ENCODE measurements at regions not wholly inside any gene's neighbourhood (a gene's known extent, or its start where the extent isn't known, plus 50 kb on each side); places are given as distances from the start of the nearest gene placed in this dataset.
A peak's percentile ranks its signal among the peaks of the same experiment; 100 is the strongest.
"Not testable (repeated sequence)": the region's sequence is repeated elsewhere in the genome, so short reads cannot be mapped to it uniquely, and the experiment has no call there.

DNA sequence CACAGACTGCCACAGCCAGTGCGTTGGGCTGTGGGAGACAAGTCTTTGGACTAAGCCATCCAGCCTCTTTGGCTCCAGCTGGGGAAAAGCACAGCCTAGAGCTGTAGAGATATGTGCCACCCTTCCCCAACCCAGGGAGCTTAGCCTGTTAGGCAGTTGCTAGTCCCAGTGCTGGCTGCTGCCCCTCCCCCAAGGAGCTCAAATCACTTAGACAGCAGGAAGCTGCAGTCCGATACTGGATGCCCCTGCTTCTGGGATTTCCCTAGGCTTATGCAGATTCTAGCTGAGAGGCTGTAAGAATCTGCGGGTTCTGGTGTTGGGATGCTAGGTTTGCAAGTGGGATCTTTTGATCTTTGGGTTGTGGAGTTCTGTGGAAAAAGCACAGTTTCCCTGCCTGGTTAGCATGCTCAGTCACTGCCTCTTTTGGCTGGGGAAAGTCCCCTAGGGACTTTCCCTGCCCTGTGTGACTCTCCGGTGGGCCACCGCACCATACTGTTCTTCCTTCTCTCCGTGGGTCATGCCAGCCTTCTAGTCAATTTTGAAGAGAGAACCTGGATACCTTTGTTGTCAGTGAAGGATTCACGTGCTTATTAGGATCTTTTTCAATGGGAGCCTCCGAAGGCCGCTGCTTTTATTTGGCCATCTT lies 792.0 kb downstream of the KCNA4 start:
- no peak for DNase-seq

DNA sequence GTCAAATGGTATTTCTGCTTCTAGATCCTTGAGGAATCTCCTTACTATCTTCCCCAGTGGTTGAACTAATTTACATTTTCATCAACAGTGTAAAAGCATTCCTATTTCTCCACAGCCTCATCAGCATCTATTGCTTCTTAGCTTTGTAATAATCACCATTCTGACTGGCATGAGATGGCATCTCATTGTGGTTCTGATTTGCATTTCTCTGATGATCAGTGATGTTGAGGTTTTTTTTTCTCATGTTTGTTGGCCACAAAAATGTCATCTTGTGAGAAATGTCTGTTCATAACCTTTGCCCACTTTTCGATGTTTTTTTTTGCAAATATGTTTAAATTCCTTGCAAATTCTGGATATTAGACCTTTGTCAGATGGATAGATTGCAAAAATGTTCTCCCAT lies 797.3 kb downstream of the KCNA4 start:
- DNase-seq, result not testable (repeated sequence)

DNA sequence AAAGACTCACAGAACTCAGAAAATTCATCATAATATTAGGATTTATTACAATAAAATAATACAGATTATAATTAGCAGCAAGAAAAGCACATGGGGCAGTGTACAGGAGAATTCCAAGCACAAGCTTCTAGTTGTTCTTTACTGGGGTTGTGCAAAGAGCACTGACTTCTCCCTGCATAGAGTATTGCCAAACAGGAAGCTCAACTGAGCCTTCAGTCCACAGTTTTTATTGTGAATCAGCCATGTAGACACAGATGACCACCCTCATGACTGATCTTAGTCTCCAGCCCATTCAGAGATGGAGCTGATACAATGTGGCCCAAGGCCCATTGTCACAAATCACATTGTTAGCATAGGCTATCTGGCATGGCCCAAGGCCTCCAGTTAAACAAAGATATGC lies 798.9 kb downstream of the KCNA4 start:
- DNase-seq, result no peak

DNA sequence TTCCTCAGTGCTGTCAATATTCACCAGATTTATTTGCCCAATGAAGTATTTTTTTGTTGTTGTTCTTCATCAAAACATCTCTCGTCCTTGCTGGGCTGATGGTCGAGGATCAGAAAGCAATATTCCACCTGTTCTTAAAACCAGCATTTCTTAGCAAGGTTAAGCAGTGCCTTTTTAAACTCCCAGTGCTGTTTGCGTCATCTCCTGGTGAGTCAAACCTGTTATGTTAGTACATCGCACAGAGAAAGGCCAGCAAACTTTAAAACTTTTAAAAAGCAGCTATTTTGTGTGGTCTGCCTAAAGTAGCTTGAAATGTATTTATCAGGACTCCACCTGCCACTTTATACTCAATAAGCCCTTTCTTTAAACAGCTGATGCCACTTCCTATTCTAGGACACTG lies 802.0 kb downstream of the KCNA4 start:
- no peak for DNase-seq

DNA sequence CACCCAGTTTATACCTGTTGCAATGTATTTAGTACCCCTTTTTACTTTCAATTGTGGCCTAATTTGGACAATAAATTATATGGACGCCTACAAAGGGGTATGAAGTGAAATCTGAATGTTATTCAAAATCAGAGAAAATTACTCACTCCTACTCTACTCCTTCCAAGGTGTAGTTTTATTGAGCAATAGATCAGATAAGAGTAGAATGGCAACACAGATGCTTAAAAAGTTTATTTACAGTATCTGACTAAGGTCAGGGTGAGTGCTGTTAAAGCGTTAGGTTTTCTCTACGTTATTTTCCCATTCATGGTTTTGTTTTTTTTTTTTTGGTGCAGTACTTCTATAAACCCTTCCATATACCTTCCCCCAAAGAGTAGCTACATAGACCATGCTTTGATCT lies 805.6 kb downstream of the KCNA4 start:
- DNase-seq, result no peak

DNA sequence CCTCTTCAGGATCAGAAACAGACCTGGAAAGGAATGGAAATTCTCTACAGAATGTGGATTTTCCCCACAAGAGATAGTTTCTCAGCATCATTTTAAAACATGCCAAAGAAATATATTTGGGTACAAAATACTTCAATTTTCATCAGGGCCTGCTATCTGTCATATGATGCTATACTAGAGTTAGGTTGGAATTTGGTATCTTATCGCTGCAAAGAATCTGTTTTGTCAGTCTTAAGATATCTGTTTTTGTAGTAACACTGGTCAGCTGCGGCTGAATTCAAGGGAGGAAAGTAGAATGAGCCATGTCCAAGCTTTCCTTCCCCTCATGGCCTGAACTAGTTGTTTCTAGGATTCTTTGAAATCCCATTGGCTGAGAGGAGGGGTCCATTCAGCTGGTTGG lies 806.4 kb downstream of the KCNA4 start:
- DNase-seq, result no peak

DNA sequence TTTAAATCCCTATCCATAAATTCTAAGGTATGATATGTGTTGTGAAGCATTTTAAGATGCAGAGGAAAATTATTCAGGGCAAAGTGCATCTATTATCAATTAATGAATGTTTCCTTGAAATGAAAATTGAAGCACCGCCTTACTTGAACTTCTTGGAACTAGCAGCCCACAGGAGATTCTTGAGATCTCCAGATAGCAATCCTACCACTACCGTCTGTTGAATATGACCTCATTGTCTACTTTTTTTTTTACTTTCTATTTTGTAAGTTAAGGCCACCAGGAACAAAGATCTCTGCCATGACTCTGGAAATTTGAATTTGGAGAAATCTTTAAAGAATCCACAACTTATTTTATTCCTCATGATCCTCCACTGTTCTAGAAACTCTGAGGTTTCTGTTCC lies 808.7 kb downstream of the KCNA4 start:
- no peak for DNase-seq

DNA sequence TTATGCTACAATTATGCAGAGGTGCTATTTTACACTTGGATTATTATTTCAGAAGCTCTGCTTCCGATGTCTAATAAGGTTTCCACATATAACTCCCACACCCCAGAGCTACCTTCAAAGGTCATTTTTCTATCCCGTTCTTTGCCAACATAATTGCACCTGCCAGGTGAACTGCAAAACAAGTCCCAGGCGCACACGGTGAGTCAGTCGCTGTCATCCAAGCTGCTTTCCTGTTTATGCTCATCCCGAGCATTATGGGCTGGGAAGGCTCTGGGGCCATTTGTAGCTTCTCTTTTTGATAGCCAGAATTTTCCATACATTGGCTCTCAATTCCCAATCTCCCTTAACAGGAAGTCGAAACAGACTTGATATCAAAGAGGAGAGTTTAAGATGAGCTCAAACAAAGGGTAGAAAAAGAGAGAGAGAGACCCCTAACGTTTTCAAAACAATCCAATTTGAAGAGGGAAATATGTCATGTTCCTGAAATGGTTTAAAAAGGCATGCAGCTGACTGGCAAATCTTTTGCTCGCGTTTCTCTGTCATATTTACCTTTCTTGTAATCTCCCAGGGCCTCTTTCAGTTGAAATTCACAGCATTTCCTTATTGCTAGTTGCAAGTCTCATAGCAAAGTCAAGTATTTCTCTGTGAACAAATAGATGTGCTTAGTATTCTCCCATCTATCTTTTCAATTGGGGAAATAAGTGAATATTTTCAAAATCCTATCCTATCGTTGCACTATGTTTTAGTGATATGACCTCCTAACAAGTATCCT lies 815.9 kb downstream of the KCNA4 start:
- DNase-seq, result no peak

DNA sequence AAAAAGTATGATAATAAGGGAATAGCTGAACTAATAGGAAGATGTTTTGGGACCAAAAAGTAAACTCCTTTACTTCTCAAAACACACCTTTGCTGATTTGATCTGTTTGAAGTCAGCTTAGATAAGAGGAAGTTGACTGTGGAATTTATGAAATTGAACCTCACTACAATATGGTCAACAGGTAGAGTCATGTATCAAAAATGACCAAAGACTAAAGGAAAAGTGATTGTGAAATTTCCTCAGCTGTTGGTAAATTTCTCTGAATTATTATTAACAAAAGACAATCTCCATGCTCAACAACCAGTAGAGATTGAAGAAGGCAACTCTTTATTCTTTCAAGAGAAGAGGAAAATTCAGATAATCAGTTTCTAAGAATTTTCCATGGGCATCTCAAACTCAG lies 826.5 kb downstream of the KCNA4 start:
- no peak for DNase-seq

DNA sequence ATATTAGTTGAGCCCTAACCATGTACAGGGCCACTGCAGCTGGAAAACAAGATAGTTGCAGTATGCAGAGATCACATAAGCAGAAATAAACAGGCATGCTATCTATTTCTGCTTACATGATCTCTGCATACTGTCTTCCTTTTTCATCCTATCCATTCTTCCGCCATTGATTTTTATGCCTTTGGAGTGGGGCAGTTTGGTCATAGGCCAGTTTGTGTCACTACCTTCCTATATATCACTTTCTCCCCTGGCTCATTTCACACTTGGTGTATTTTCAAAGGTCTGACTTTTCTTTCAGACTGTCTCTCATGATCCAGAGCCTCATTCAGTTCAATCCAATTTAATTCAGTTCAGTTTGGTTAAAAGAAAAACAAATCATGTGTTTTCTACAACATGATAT lies 829.6 kb downstream of the KCNA4 start:
- no peak for DNase-seq

DNA sequence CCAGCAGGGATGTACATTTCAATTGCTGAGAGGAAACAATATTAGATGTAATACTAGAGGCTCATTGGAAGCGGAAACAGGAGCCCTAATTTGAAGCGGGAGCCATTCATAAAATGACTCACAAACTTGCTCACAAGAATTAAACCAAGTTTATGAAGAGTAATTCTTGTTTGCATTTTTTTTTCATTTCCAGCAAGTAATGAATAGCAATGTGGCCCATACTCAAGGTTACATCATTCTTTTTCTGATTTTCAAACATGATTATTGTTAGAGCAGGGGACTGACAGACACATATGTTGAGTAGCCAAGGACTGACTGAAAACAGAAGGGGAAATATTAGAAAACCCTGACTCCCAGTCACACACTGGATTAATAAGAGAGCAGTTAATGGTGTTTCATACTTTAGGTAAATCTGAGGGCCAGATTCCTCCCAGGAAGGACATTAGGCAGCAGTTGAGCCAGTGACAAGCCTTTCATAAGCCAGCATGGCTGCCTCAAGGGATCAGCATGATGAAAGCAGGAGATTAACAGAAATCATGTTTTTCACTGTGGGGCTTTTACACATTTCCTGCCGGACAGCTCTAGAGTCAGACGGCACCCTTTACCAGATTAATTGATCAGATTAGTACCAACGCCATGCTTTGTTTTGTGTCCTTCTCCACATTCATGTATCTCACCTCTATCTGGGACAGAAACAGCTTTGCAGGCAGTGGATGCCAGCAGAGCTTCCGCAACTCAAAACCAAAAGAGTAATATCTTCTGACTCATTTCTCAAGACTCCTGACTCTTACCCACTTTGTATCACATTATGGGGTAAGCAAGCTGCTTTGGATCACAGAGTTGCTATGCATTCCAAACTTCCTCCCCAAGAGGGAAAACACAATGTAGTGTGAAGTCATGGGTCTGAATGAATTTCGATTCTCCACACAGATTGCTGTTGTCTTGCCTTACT lies 831.6 kb downstream of the KCNA4 start:
- DNase-seq, result no peak

DNA sequence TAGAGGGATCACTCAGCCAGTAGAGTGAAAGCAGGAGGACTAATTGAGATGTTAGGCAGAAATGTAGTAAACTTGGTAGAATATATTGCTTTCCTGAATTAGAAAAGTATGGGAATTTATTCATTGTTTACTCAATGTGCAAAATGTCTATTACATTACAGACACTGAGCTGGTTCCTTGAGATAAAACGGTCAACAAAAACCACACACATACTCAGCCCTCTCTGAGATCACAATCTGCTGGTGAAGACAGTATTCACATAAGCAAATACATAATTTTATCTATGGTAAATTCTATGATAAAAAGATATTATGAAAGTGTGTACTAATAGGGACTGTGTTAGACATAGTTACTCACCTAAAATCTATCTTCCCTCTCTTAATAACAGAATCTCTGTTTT lies 833.5 kb downstream of the KCNA4 start:
- no peak for DNase-seq

DNA sequence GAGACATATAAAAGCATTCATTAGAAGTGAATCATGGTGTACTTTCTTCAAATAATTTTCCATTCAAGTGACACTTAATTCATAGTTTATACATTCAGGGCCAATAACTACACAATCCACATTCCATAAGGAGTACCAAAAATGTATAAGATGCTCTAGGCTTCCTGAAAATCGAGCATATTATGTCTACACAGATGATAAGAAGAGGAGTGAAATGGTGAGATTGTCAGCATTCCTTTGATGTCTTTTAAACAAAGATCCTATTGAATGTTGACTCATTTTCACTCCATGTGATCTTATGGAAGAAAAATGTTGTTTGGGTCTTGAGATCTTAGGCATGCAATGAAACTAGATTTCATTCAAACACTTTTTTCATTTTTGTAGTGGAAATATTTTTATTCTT lies 843.2 kb downstream of the KCNA4 start:
- DNase-seq, result no peak

DNA sequence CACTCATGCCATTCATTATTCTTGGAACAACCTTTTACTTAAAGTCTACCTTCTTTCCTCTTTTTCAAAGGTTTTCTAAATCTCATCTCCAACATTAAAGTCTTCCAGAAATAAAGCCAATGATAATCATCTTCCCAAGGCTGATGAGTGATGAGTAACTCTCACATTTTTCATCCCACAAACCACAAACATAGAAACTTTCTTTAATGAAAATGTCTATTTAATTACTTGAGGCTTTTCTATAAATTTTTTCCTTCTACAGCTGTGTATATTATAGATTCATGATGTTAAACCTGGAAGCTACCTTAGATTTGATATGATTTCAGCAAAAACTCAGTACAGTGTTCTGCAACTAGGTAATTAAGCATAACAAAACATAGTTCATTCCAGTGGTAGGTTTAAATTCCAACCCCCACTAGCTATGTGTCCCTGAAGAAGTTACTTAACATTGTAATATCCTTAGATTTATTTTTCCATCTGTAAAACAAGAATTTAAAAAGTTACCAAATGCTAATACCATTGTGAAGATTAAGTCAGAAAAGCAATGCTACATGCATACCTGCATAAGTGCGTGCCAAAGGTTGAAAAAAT lies 845.4 kb downstream of the KCNA4 start:
- DNase-seq, result no peak

DNA sequence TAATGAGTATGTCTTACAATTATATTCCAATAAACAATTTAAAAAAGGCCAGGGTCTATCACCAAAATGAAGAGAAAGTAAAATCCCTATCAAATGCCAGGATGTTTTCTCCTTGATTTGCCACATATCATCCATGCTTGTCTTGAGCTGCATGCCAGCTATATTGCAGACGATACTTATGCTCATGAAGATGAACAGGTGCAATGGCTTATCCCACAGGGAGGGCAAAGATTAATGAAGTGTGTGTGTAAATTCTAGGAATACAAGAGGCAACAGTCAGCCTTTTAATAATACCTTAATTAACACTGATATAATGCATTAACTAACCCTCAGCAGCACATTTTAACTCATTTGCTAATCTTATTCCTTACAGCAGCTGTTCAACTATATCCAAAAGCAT lies 850.5 kb downstream of the KCNA4 start:
- DNase-seq, result no peak

DNA sequence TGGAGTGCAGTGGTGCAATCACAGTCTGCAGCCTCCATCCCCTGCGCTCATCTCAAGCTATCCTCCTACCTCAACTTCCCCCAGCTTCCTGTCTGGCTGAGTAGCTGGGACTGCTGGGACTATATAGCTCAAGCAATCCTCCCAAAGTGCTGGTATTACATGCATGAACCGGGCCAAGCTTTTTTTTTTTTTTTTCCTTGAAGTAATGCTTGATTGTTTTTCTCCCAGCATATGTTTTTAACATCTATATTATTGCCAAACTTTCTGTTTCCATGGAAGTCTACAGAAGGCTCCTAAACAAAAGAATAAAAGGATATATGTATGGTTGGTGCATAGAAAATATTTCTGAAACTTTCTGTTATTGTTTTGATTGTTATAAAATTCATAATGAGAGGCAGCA lies 853.6 kb downstream of the KCNA4 start:
- DNase-seq, result no peak

DNA sequence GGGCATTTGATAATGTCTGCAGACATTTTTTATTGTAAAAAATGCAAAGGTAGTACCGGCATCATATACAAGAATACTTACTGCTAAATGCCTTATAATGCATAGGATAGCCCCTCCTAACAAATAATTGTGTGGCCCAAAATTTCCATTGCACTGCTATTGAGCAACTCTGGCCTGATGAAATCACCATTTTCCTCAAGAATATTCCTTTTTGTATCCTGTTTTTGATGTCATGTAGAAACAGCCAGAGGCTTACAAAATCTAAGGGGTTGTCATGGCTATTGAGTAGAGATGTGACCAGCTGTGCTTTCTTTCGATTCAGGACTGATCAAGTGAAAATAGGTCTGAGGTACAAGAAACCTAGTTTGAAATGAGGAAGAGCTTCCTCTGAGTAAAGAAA lies 854.3 kb downstream of the KCNA4 start:
- DNase-seq, result no peak

DNA sequence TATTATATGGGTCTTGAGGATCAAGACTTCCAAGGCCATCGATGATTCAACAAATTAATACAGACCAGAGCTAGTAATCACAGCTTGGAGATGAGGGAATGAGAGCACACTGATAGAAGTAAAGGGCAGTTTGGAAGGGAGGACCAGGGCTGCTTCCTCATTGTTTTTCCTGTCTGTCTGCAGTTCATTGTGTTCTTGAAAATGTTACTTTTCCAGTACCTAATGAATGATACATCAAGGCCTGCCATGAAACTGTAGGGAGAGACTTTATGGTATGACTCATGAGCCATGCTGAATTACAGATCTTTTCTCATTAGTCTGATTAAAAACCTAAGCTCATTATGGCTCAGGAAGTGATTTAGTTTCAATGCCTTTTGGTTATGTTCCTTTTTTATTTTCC lies 855.6 kb downstream of the KCNA4 start:
- DNase-seq, result no peak

DNA sequence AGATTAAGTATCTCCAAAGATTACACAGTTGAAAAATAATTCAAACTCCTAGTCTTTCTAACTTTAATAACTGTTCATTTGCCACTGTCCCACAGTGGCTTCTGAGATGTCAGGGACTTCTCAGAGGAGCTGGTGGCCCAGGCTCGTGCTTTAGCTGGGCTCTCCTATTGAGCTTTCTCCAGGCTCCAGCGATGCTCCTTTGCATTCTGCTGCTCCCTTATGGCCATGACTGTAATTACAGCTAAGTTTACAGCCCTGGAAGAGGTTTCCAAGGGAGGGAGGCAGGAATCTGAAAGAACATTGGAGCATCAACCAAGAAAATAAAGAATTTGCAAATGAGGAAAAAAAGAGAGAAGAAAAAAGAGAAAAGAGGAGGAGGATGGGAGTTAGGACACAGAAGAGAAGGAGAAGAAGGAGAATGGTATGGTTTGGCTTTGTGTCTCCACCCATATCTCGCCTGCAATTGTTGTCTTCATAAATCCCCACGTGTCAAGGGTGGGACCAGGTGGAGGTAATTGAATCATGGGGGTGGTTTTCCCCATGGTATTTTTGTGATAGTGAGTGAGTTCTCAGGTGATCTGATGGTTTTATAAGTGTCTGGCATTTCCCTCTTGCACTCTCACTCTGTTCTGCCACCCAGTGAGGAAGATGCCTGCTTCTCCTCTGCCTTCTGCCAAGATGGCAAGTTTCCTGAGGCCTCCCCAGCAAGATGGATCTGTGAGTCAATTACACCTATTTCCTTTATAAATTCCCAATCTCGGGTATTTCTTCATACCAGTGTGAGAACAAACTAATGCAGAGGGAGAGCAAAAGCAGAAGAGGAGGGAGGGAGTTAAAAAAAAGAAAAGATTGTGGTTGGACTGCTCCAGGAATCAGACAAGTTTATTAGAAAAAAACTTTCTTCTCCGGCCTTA lies 857.0 kb downstream of the KCNA4 start:
- peak; percentile 54 for DNase-seq

DNA sequence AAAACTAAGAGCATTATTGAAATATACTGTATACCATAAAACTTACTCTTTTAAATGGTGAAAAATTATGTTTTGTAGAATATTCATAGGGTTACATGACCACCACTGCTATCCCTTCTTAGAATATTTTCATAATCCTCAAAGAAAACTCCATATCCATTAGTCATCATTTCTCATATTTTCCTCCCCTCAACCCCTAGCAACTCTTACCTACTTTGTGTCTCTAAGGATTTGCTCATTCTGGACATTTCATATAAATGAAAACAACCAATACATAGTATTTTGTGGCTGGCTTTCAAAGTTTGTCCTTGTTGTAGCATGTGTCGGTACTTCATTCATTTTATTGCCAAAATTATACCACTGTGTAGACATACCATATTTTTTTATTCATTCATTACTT lies 863.8 kb downstream of the KCNA4 start:
- DNase-seq, result no peak

DNA sequence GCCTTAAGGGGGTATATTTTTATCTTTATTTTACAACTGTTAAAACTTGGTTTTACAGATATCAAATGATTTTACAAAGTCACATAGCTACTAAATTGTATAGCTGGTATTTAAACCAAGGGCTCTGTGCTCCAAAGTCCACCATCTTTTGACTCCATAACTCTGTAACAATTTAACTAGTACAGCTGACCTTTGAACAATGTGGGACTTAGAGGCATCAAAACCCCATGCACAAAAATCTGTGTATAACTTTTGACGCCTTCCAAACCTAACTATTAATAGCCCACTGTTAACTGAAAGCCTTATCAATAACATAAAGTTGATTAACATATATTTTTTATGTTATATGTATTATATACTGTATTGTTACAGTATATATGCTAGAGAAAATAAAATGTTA lies 874.3 kb downstream of the KCNA4 start:
- DNase-seq, result not testable (repeated sequence)

DNA sequence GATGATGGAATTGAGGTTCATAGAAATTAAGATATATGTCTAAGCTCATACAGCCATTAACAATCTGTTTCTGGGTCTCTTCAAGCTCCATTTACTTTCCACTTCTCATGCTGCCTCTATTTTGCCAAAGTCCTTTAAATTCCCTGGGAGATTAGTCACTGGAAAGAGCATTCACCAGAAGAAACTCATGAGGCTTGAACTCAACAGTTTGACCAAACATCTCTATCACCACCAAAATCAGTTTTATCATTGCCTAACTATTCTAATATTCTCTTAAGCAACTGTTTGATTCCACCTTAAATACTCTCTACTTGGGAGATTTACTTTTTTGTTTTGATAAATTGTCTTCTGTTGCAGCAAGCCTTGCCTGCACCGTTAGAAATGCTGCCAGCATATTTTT lies 881.3 kb downstream of the KCNA4 start:
- DNase-seq, result no peak

Data from hematopoietic multipotent progenitor cell treated with erythropoietin and hydrocortisone succinate and interleukin-3 and kit ligand, for 6 days (in vitro differentiated cells).